GDM1 (cell line): ENCODE measurements at regions not wholly inside any gene's neighbourhood (a gene's known extent, or its start where the extent isn't known, plus 50 kb on each side); places are given as distances from the start of the nearest gene placed in this dataset.

Experiments used
- DNase-seq: peaks from one replicate; lab custom pipeline; 2025; lab: John Stamatoyannopoulos, UW

DNA sequence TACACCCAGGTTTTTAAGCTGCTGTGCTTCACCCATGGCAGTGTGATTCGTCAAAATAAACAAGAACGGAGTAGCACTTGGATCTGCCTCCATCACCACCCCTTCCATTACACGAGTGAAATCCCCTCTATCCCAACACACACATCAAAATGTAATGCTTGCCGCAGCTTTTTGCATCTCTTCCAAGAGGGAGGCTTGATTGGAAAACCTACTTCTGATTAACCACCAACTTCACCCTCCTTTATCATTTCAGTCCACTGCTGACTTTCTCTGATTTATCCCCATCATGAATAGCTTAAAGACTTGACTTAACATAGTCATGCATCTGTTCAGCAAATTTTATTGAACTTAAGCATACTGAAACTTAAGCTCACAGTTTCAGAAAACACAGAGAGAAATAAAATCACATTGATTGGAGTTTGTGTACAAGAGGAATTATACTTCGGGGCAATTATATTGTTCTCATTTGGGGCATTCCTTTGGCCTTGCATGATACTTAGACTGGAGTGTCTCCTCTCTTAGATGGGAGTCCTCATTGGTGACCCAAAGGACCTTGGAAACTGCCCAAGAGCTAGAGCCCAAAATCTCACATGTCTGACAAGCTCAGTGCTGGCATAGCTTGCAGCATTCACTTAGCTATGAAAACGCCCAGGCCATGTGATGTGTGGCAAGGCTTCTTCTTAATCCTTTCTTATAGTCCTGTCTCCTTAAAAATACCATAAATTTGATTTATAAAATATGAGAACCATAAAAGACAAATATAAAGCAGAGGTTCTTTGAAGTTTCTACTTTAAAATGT is 124.3 kb upstream of the UMPS start:
- DNase-seq: no peak

DNA sequence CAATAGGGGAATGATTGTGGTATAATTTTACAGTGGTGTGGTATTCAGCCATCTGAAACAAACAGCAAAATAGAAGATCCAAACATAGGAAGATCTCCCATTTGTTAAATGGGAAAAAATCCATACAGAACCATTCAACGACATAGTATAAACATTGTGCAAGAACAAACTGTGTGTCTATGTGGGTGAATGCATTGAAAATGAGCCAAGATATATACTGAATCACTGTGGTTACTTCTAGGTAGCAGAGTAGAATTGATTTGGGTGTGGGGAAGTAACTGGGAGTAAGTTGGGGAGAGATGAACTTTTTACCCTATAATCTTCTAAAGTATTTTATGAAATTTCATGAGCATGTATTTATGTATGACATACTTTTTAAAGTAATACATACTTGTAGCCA is 123.1 kb upstream of the UMPS start:
- DNase-seq: no peak

DNA sequence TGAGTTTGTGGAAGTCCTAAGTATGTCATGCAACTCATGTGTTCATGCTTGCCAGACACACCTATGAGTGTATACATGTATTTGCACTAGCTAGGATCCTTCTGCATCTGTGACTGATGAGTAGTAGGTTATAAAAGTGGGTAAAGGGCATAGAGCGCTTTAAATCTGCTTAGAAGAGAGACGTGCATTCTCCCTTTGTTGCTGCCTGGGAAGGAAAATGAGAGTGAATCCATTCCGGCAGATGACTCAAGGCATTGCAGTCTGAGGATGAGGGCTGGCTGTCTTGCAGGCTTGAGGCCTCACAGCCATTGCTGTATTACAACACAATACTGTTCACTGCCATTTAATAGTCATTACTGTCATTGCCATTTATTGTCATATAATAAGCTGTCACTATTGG is 120.8 kb upstream of the UMPS start:
- no peak for DNase-seq

DNA sequence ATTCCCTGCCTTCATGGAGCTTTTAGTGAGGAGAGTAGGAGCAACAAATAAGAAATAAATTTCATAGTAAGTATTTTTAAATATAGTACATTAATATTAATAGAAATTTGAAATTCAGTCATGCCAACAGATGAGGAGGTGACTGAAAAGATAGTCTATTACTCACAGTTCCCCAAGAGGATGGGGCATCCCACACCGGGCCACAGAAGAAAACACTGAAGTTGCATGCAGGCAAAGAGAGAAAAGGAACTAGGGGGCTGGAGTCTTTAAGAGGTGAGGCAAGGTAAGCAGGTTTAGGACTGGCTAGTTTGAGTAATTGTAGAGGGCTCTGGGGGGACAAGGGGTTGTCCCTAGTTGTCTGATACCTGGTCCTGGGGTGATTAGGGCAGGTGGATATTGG is 120.1 kb upstream of the UMPS start:
- no peak for DNase-seq

DNA sequence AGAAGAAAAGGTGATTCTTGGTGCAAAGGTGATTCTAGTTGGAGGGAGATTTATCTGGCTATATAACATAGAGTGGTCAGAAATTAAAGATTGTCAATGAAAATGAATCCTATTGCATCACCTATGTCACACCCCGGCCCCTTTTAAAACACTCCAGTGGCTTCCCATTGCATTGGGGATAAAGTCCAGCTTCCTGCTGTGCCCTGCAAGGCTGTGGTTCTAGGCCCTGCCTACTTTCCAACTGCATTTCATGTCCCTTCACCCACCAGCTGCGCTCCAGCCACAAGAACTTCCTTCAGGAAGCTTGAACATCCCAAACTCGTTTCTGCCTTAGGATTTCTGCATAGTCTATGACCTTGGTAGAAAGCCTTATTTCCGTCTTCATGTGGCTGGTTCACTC is 118.7 kb upstream of the UMPS start:
- DNase-seq: no peak

DNA sequence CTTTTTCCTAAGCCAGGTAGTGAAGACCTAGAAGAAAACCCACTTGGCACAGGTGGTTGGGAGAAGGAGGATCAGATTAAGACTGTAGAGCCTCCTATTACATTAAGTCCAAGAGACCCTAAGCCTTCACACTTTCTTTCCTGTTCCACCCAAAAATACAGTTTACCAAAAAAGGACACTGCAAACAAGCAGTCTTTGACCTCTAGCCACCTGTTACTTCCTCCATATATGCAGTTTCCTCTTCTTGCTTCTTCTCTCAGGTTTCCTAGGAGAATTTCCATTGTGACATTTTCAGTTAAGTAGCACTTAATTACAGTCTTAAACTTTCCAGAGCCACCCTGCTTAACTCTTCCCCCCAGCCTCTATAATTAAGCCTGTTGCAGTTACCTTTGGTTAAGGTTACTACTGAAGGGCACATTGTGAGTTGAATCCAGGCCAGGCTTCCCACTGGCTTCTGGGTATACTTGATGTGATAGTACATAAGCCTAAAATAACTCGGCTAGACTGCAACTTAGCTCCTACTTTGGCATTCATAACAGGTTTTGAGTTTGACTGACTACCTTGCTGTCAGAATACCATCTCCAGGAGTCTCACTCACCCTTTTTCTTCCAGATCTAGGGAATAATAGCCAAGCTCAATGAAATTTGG is 114.2 kb upstream of the UMPS start:
- no peak for DNase-seq

GRCh38 chr3:124617177-124617576 is 113.1 kb upstream of the UMPS start:
- no peak for DNase-seq

DNA sequence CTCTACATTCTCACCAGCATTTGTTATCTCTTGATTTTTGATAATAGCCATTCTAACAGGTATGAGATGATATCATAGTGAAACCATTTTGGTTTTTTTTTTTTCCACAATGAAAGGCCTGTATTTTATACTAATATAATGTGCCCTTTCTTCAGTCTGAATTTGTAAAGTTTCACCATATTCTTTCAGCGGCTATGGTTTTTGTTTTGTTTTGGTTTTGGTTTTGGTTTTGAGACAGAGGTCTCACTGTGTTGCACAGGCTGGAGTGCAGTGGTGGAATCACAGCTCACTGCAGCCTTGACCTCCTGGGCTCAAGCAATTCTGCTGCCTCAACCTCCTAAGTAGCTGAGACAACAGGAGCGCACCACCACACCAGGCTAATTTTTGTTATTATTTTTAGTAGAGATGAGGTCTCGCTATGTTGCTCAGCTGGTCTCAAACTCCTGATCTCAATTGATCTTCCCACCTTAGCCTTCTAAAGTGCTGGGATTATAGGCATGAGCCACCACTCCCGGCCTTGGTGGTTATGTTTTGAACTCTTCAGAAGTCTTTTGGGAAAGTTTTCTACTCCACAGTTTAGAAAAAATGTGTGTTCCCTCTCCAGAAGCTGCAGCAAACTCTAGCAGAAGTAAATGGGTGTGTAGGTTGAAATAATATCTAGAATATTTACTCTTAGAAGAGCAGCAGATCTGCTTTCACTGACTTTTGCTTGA is 110.2 kb upstream of the UMPS start:
- DNase-seq: no peak

GRCh38 chr3:124620600-124621063 is 109.6 kb upstream of the UMPS start:
- peak; percentile 81 for DNase-seq

DNA sequence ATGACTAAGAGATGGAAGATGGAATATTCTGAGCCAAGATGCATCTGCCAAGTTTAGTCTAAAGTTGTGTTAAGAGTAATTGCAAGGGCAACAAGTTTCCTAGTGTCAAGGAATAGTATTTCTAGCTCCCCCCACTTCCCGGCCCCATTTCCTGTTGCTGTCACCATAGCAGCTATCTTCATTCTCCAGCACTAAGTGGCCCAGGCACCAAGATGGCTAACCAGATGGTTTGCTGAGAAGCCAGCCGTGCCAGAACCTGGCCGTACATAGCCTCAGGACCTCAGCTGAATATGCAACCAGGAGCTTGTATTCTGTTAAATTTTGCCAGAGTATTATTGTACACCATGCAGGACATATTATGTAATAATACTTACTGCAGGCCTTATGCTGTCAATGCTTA is 108.8 kb upstream of the UMPS start:
- peak; percentile 39 for DNase-seq

DNA sequence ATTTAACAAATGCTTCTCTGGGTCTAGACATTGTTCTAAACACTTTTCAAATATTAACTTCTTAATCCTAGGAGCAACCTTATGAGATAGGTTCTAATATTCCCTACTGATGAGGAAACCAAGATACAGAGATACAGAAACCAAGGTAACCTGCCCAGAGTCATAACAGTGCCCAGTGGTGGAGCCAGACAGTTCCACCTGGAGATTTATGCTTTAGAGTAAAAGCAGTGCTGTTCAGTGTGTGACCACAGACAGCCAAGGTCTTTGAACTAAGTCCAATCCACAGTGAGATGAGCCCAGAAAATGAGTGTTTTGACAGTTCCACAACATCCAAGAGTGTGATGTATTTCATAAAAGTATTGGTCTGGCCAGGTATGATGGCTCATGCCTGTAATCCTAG is 105.2 kb upstream of the UMPS start:
- no peak for DNase-seq

DNA sequence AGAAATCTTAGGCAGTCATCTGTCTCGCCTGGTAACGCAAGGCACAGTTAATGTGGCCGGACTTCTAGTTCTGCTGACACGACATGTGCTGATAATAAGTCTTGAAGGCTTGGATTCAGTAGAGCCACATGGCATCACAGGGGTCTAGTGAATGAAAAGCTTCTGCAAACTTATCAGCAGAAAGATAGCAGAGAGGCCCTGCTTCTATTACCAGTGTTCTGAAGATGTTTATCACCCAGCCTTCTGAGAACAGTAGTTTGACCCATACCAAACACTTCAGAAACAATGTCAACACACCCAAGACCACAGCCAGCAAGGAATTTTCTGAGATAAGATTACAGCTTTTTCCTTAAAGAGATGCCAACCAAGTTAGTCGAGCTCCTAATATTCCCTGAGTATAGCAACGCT is 102.7 kb upstream of the UMPS start:
- no peak for DNase-seq

DNA sequence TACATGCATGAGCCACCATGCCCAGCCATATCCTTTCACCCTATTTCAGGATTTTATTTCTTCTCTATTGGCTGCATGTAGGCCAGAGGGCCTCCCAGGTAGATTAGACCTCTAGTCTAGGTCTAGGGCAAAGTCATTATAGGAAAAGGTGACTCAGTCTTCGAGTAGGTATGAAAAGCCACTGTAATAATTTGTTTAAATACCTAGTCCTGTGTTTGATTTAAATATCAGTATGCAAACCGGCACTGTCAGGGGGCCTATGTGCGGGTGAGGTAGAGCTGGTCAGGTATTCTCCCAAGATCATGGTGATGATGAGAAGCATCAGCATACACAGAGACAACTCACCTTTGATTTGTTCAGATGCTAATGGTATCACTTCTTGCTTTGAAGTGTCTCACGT is 101.4 kb upstream of the UMPS start:
- DNase-seq: no peak

GRCh38 chr3:124629497-124629896 is 100.8 kb upstream of the UMPS start:
- no peak for DNase-seq

DNA sequence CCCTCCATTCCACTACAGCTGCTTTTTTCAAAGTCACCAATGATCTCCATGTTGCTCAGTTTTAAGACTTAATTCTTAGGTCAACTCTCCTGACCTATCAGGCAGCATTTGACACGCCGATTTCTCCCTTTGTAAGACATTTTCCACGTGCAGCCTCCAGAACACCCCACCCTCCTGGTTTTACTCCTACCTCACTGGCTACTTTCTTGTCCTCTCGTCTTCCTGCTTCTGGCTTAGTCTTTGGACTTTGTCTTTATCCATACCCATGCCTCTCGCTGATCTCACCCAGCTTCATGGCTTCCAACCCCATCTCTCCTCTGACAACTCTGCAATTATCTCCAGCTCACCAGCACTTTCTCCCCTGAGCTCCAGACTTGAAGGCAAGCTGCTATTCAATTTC is 99.3 kb upstream of the UMPS start:
- DNase-seq: no peak

DNA sequence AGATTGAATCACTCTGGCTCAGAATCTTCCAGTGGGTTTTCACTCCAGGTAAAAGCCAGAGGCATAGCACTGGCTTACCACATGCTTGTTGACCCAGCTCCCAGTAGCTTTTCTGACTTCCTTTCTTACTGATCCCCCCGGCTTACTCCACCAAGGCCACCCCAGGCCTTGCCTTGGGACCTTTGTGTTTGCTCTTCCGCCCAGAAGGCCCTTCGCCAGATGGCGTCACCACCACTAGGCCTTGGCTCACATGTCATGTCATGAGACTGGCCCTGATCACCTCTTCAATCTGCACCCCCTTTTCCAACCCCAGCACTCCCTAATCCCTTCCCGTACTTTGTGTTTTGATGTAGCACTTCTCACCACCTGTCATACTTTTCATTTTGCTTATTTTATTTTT is 98.5 kb upstream of the UMPS start:
- no peak for DNase-seq

DNA sequence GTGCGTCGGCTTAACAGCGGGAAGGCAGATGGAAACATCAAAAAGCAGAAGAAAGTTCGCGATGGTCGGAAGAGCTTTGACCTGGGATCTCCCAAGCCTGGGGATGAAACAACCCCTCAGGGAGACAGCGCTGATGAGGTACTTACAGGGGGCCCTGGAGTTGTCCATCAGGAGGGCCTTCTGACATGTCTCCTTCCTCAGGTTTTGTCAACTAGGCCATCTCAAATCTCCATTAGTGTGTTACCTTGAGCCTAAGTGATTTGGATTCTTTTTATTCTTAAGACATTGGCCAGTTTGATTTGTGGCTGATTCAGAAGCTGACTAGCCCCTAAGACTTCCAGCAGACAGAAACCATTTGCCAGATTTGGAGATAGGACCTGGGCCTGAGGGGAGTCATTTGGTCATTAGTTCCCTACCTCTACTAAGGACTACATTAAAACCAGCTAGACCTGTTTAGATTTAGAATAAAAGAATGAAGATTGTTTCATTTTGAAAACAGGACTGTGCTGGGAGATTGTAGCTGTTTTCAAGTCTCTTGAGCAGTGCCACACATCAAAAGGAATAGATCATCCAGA is 97.6 kb upstream of the UMPS start:
- no peak for DNase-seq

DNA sequence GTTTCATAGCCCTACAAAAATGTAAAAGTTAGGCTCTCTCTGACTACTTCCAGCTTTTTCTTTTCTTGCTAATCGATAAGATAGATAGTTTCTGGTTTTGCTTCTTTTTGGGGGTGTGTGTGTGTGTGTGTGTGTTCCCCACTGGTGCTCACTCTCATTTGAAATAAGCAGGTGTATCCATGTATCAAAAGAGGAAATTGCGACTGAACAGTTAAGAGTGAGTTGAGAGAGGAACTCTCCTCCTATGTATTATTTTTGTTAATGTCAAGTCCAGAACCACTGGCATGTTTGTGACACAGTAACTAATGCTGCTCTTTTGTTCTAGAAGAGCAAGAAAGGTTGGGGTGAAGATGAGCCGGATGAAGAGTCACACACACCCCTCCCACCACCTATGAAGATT is 96.7 kb upstream of the UMPS start:
- no peak for DNase-seq

- DNase-seq: no peak
These were observed 95.8 kb upstream of the UMPS start for GRCh38 chr3:124634210-124635168.

DNA sequence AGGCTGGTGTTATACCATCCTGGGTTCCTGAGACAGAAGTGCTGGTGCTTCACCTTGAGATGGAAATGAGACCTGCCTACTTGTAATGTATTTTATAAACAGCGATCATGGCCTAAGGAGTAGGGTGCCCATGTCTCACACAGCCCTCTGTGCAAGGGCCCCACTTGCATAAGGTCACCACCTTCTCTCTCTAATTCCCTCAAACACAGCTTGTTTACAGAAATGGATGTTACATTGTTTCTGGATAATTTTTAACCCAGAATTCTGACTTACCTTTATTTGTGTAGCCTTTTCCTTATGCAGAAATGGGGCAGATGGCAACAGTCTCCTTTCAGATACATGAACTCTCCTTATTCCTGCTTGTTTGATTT is 95.1 kb upstream of the UMPS start:
- no peak for DNase-seq

GRCh38 chr3:124636101-124636862 is 94.0 kb upstream of the UMPS start:
- peak; percentile 34 for DNase-seq
